Stimulated activated CD8-positive, alpha-beta memory T cell treated with anti-CD3 and anti-CD28 coated beads, Interleukin-7, amount 100 ng/mL, for 4 hours (primary cell): ENCODE measurements at regions not wholly inside any gene's neighbourhood (a gene's known extent, or its start where the extent isn't known, plus 50 kb on each side); places are given as distances from the start of the nearest gene placed in this dataset.
"Not testable (repeated sequence)": the region's sequence is repeated elsewhere in the genome, so short reads cannot be mapped to it uniquely, and the experiment has no call there.

Source experiments
- DNase-seq, 2 donors: peaks; one replicate each; pipeline ENCODE4 v3.0.0-alpha.2; 2020; ENCODE audit warnings: low read depth in 2 of 2

GRCh38 chr6:40152701-40153436 lies 218.6 kb upstream of the MOCS1 start:
- no peak for DNase-seq

- no peak for DNase-seq
These were observed 217.9 kb upstream of the MOCS1 start for GRCh38 chr6:40152196-40152595.

- no peak for DNase-seq
These were observed 214.8 kb upstream of the MOCS1 start for GRCh38 chr6:40148882-40149573.

- no peak for DNase-seq
These were observed 212.6 kb upstream of the MOCS1 start for GRCh38 chr6:40146902-40147301.

GRCh38 chr6:40139447-40139846 lies 205.2 kb upstream of the MOCS1 start:
- DNase-seq, result no peak

GRCh38 chr6:40138273-40138720 lies 204.0 kb upstream of the MOCS1 start:
- no peak for DNase-seq

- DNase-seq, result no peak
These were observed 201.3 kb upstream of the MOCS1 start for GRCh38 chr6:40135491-40136072.

GRCh38 chr6:40133981-40134380 lies 199.7 kb upstream of the MOCS1 start:
- DNase-seq, result not testable (repeated sequence)

- DNase-seq, result no peak
These were observed 197.4 kb upstream of the MOCS1 start for GRCh38 chr6:40131675-40132074.

- DNase-seq, result no peak
These were observed 193.9 kb upstream of the MOCS1 start for GRCh38 chr6:40128127-40128526.

GRCh38 chr6:40125680-40126394 lies 191.6 kb upstream of the MOCS1 start:
- no peak for DNase-seq

- DNase-seq, result no peak
These were observed 190.7 kb upstream of the MOCS1 start for GRCh38 chr6:40124924-40125323.

GRCh38 chr6:40116832-40117231 lies 182.6 kb upstream of the MOCS1 start:
- no peak for DNase-seq

- no peak for DNase-seq
These were observed 178.1 kb upstream of the MOCS1 start for GRCh38 chr6:40112350-40112749.

GRCh38 chr6:40108736-40109135 lies 174.5 kb upstream of the MOCS1 start:
- DNase-seq, result no peak

- DNase-seq, result no peak
These were observed 172.6 kb upstream of the MOCS1 start for GRCh38 chr6:40106840-40107239.

- DNase-seq, result no peak
These were observed 164.5 kb upstream of the MOCS1 start for GRCh38 chr6:40098774-40099173.

- DNase-seq, result no peak
These were observed 163.3 kb upstream of the MOCS1 start for GRCh38 chr6:40097590-40097989.

GRCh38 chr6:40083141-40083920 lies 149.1 kb upstream of the MOCS1 start:
- DNase-seq, result no peak

- no peak for DNase-seq
These were observed 148.2 kb upstream of the MOCS1 start for GRCh38 chr6:40082278-40083043.

- DNase-seq, result no peak
These were observed 143.5 kb upstream of the MOCS1 start for GRCh38 chr6:40077736-40078135.
